ENCODE measurements at regions not wholly inside any gene's neighbourhood (a gene's known extent, or its start where the extent isn't known, plus 50 kb on each side); places are given as distances from the start of the nearest gene placed in this dataset.

DNA sequence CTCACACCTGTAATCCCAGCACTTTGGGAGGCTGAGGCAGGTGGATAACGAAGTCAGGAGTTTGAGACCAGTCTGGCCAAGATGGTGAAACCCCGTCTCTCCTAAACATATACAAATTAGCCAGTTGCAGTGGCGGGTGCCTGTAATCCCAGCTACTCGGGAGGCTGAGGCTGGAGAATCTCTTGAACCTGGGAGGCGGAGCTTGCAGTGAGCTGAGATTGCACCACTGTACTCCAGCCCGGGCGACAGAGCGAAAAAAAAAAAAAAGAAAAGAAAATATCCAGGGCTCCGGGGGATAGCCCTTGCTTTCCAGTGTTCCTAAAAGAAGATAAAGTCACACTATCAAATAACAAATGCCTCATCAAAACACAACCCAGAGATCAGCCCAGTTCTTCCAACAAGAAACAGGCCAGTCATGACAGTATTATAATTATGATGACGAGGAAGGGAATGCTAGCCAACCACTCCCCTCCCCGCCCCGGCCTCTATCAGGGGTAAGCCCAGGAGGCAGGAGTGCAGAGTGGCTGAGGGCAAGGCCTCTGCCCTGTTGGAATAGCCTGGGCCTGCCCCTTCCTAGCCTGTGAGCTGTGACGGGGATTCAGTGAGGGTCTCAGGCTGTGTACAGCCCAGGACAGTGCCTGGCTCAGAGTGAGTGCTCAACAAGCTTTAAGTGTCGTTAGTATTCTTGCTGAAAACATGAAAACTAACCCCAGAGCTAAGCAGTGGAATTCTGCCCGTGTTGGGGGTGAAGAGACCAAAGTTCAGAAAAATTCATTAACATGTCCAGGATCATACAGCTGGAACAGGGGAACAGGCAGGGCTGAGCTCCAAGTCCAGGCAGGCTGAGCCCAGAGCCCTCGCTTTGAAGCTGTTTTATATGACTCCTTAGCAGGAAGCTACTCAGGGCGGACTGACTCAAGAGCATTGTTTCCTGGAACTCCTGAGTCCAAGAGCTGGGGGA lies 54.3 kb downstream of the FAM241B start:
- H3K4me3 ChIP-seq (ENCODE audit: low read depth, low read length): no peak overlapping the region
- no peak for TF ChIP-seq CTCF (IDR thresholded peaks at IDR 0.05; ENCODE audit: insufficient read depth, low read length)
- peak; percentile 73 for DNase-seq (ENCODE audit: low read depth)

GRCh38 chr10:69684981-69685353 lies 54.9 kb downstream of the FAM241B start:
- no peak overlapping the region for H3K4me3 ChIP-seq (ENCODE audit: low read depth, low read length)
- DNase-seq (ENCODE audit: low read depth): no peak
- no peak for TF ChIP-seq CTCF (IDR thresholded peaks at IDR 0.05; ENCODE audit: insufficient read depth, low read length)

DNA sequence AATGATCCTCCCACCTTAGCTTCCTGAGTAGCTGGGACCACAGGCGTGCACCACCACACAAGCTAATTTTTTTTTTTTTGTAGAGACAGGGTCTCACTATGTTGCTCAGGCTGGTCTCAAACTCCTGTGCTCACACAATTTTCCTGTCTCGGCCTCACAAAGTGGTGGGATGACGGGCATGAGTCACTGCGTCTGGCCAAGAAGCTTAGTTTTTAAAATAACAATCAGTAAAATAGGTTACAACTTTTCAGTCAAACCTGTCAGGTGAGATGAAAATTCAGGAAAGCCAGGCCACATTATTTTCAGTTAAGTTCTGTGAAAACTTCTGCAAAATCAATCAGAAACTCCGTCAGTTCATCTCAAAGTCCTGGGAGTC lies 55.4 kb downstream of the FAM241B start:
- TF ChIP-seq CTCF (IDR thresholded peaks at IDR 0.05; ENCODE audit: insufficient read depth, low read length): no peak
- H3K4me3 ChIP-seq (ENCODE audit: low read depth, low read length): no peak overlapping the region
- DNase-seq (ENCODE audit: low read depth): no peak

DNA sequence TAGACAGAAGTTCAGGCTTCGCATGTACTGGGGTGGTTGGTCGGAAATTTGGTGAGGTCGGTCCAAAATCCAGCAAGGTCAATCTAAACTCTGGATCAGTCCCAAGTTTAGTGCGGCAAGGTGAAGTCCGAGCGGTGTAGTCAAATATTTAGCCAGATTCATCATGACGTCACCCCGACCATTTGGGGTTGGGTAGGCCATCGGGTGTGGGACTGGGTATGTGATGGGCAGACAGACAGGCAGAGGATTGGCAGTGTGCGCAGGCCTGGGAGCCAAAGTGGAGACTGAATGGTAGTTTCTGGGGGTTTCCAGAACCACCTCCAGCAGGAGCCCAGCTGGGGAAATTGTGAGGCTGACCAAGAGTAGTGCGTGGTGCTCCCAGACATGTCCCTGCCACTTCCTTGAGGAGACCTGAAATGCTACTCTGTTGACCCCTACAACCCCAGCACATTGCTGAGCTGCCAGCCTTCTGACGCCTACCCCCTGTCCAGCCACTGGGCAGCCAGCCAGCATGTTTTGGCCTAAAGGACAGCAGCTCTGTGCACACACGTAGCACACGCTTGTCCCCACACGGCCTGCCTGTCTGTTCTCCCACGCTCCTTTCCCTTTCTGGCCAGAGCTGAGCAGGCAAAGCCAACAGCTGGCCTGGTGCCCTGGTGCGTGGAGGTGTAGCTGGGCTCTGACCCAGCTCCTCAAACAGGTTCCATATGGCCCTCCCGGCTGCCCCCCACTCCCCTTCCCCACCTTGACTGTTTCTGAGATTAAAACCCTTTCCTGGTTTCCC lies 55.9 kb downstream of the FAM241B start:
- no peak overlapping the region for H3K4me3 ChIP-seq (ENCODE audit: low read depth, low read length)
- DNase-seq (ENCODE audit: low read depth): no peak
- TF ChIP-seq CTCF (IDR thresholded peaks at IDR 0.05; ENCODE audit: insufficient read depth, low read length): no peak

DNA sequence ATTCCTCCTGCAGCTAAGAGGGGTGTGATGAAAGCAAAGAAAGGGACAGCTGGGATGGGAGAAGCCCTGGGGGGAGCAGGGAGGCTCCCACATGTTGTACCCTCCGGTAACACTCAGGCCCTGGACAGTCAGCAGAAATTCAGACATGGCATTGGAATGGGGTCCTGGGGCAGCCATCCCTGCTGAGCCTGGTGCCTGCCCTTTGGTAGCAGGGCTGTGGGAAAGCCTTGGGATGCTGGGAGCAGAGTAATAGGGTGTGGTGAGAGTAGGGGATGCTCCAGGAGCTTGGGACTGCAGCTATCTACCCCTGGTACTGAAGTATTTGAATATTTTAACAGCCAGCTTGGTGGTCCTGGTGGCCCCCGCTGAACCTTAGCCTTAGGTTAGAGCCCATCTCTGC lies 56.8 kb downstream of the FAM241B start:
- no peak for TF ChIP-seq CTCF (IDR thresholded peaks at IDR 0.05; ENCODE audit: insufficient read depth, low read length)
- H3K4me3 ChIP-seq (ENCODE audit: low read depth, low read length): no peak overlapping the region
- no peak for DNase-seq (ENCODE audit: low read depth)

DNA sequence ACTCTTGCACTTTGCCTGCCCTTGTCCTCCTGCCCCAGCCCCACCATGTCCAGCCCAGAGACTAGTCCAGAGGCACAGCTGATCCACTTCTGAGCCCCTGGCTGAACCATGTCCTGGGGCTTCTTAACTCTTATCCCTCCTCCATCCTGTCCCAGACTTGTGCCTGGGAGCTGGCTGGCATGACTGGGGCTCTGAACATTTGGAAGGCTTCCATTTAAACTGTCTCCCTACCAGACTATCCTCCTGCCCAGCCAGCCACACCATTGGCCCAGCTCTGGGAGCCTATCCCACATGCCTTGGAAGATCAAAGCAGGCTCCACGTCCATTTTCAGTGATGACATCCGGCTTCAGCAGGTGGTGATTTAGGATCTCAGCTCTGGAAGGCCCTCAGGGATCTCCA lies 57.4 kb downstream of the FAM241B start:
- no peak for DNase-seq (ENCODE audit: low read depth)
- no peak overlapping the region for H3K4me3 ChIP-seq (ENCODE audit: low read depth, low read length)
- no peak for TF ChIP-seq CTCF (IDR thresholded peaks at IDR 0.05; ENCODE audit: insufficient read depth, low read length)

Measured in fibroblast of the aortic adventitia (primary cell).